SK-N-SH treated with all-trans-retinoic acid at 6 μM for 48 hours (cell line): ENCODE measurements at regions not wholly inside any gene's neighbourhood (a gene's known extent, or its start where the extent isn't known, plus 50 kb on each side); places are given as distances from the start of the nearest gene placed in this dataset.

ENCODE experiments used
- ATAC-seq: fragments of 200-7000 bp; cut with Tn5 transposase; 3 replicates; pipeline ENCODE4 v1.9.1; 2020; ENCODE audit warnings: mild to moderate bottlenecking, moderate library complexity
- ARNTL ChIP-seq: fragments of 450-650 bp; formaldehyde crosslinking; IDR thresholded peaks from 2 replicates; pipeline ENCODE4 v1.5.0; 2020; ENCODE audit warnings: low read depth, mild to moderate bottlenecking, moderate library complexity, borderline replicate concordance
- BACH2 ChIP-seq: fragments of 250-450 bp; sonication (Bioruptor Pico); IDR thresholded peaks from 2 replicates; pipeline ENCODE4 v1.9.0; 2021; ENCODE audit warnings: mild to moderate bottlenecking, borderline replicate concordance
- CREB5 ChIP-seq: fragments of 250-450 bp; sonication (Bioruptor Pico); IDR thresholded peaks from 2 replicates; pipeline ENCODE4 v1.5.1; 2020; ENCODE audit warnings: low read depth, mild to moderate bottlenecking, moderate library complexity
- CSDC2 ChIP-seq: fragments of 250-450 bp; sonication (Bioruptor Pico); IDR thresholded peaks from 2 replicates; pipeline ENCODE4 v1.5.0; 2020; ENCODE audit warnings: mild to moderate bottlenecking, moderate library complexity
- CSRNP3 ChIP-seq: fragments of 250-450 bp; sonication (Bioruptor Pico); IDR thresholded peaks from 2 replicates; pipeline ENCODE4 v1.5.1; 2021; ENCODE audit warnings: mild to moderate bottlenecking, moderate library complexity
- ESRRG ChIP-seq: fragments of 250-450 bp; sonication (Bioruptor Pico); IDR thresholded peaks from 2 replicates; pipeline ENCODE4 v1.6.1; 2021; ENCODE audit warnings: mild to moderate bottlenecking
- GLIS3 ChIP-seq: fragments of 250-450 bp; sonication (Bioruptor Pico); IDR thresholded peaks from 2 replicates; pipeline ENCODE4 v1.5.0; 2020; ENCODE audit warnings: mild to moderate bottlenecking, moderate library complexity
- OSR1 ChIP-seq: fragments of 250-450 bp; sonication (Bioruptor Pico); IDR thresholded peaks from 2 replicates; pipeline ENCODE4 v1.8.0; 2022; ENCODE audit warnings: moderate library complexity, mild to moderate bottlenecking, inconsistent platforms
- PATZ1 ChIP-seq: fragments of 250-450 bp; sonication (Bioruptor Pico); IDR thresholded peaks from 2 replicates; pipeline ENCODE4 v1.8.0; 2020; ENCODE audit warnings: mild to moderate bottlenecking, moderate library complexity, borderline replicate concordance
- POU6F1 ChIP-seq: fragments of 250-450 bp; sonication (Bioruptor Pico); IDR thresholded peaks from 2 replicates; pipeline ENCODE4 v1.8.0; 2021; ENCODE audit warnings: low read depth, mild to moderate bottlenecking, moderate library complexity, borderline replicate concordance
- PPARA ChIP-seq: fragments of 250-450 bp; sonication (Bioruptor Pico); IDR thresholded peaks from 2 replicates; pipeline ENCODE4 v1.5.0; 2020; ENCODE audit warnings: mild to moderate bottlenecking, borderline replicate concordance
- RARB ChIP-seq: fragments of 250-450 bp; sonication (Bioruptor Pico); IDR thresholded peaks from 2 replicates; pipeline ENCODE4 v1.8.0; 2021; ENCODE audit warnings: mild to moderate bottlenecking, moderate library complexity
- TCF4 ChIP-seq: fragments of 250-450 bp; sonication (Bioruptor Pico); IDR thresholded peaks from 2 replicates; pipeline ENCODE4 v1.8.0; 2021; ENCODE audit warnings: mild to moderate bottlenecking, moderate library complexity, borderline replicate concordance
- TOX ChIP-seq: fragments of 250-450 bp; sonication (Bioruptor Pico); IDR thresholded peaks from 2 replicates; pipeline ENCODE4 v1.8.0; 2021; ENCODE audit warnings: mild to moderate bottlenecking, moderate library complexity, borderline replicate concordance
- TSHZ2 ChIP-seq: fragments of 250-450 bp; sonication (Bioruptor Pico); IDR thresholded peaks from 2 replicates; pipeline ENCODE4 v1.5.0; 2020; ENCODE audit warnings: mild to moderate bottlenecking, moderate library complexity
- ZC3H10 ChIP-seq: fragments of 250-450 bp; sonication (Bioruptor Pico); IDR thresholded peaks from 2 replicates; pipeline ENCODE4 v1.5.1; 2021; ENCODE audit warnings: mild to moderate bottlenecking, moderate library complexity
- ZFP3 ChIP-seq: fragments of 250-450 bp; sonication (Bioruptor Pico); IDR thresholded peaks from 2 replicates; pipeline ENCODE4 v1.5.0; 2020; ENCODE audit warnings: mild to moderate bottlenecking, moderate library complexity
- ZFP30 ChIP-seq: fragments of 450-650 bp; formaldehyde crosslinking; IDR thresholded peaks from 2 replicates; pipeline ENCODE4 v1.5.0; 2022; ENCODE audit warnings: mild to moderate bottlenecking, moderate library complexity
- ZNF565 ChIP-seq: fragments of 450-650 bp; formaldehyde crosslinking; conservative IDR thresholded peaks from 2 replicates; pipeline ENCODE4 v1.5.0; 2020; ENCODE audit warnings: low read depth, mild to moderate bottlenecking, moderate library complexity
- ZNF70 ChIP-seq: fragments of 450-650 bp; formaldehyde crosslinking; IDR thresholded peaks from 2 replicates; pipeline ENCODE4 v1.5.0; 2020; ENCODE audit warnings: mild to moderate bottlenecking, moderate library complexity
- ZNF8 ChIP-seq: fragments of 450-650 bp; formaldehyde crosslinking; IDR thresholded peaks from 2 replicates; pipeline ENCODE4 v1.5.0; 2020; ENCODE audit warnings: mild to moderate bottlenecking, moderate library complexity

GRCh38 chr17:79497777-79498348 lies 113.0 kb downstream of the RBFOX3 start:
- ATAC-seq, result no peak
- no peak for TF ChIP-seq TCF4 (CRISPR knock-in tag)
- TF ChIP-seq TSHZ2 (CRISPR knock-in tag), result no peak
- no peak for TF ChIP-seq ARNTL (CRISPR knock-in tag)
- no peak for TF ChIP-seq ESRRG
- TF ChIP-seq CREB5 (CRISPR knock-in tag), result no peak
- no peak for TF ChIP-seq ZFP30 (CRISPR knock-in tag)
- no peak for TF ChIP-seq ZFP3 (CRISPR knock-in tag)
- TF ChIP-seq CSRNP3, result no peak
- no peak for TF ChIP-seq ZNF70
- TF ChIP-seq BACH2 (CRISPR knock-in tag), result no peak
- no peak for TF ChIP-seq PATZ1 (CRISPR knock-in tag)
- TF ChIP-seq RARB, result no peak
- TF ChIP-seq OSR1 (CRISPR knock-in tag), result no peak
- TF ChIP-seq CSDC2 (CRISPR knock-in tag), result no peak
- TF ChIP-seq ZNF8 (CRISPR knock-in tag), result no peak
- TF ChIP-seq GLIS3 (CRISPR knock-in tag), result no peak
- TF ChIP-seq TOX, result no peak
- TF ChIP-seq POU6F1 (CRISPR knock-in tag), result no peak
- no peak for TF ChIP-seq ZC3H10 (CRISPR knock-in tag)

GRCh38 chr17:79496422-79497005 lies 114.3 kb downstream of the RBFOX3 start:
- no peak for TF ChIP-seq CSDC2 (CRISPR knock-in tag)
- no peak for TF ChIP-seq POU6F1 (CRISPR knock-in tag)
- TF ChIP-seq PPARA (CRISPR knock-in tag), result no peak
- no peak for TF ChIP-seq ESRRG
- no peak for TF ChIP-seq ZNF565 (CRISPR knock-in tag)
- TF ChIP-seq ZNF70, result no peak
- no peak for TF ChIP-seq BACH2 (CRISPR knock-in tag)
- no peak for TF ChIP-seq RARB
- no peak for TF ChIP-seq TSHZ2 (CRISPR knock-in tag)
- TF ChIP-seq ZFP30 (CRISPR knock-in tag), result no peak
- TF ChIP-seq ZFP3 (CRISPR knock-in tag), result no peak
- TF ChIP-seq ZNF8 (CRISPR knock-in tag), result no peak
- TF ChIP-seq OSR1 (CRISPR knock-in tag), result no peak
- TF ChIP-seq, all 23 proteins: peak for 0
- ATAC-seq, result no peak
